ENCODE measurements at regions not wholly inside any gene's neighbourhood (a gene's known extent, or its start where the extent isn't known, plus 50 kb on each side); places are given as distances from the start of the nearest gene placed in this dataset.

- DNase-seq, result no peak
Observed at GRCh38 chr5:24791326-24791725, 146.5 kb upstream of the CDH10 start.

- DNase-seq, result no peak
Observed at GRCh38 chr5:24789611-24790351, 145.0 kb upstream of the CDH10 start.

GRCh38 chr5:24788829-24789514 is 144.2 kb upstream of the CDH10 start:
- no peak for DNase-seq

- DNase-seq, result no peak
Observed at GRCh38 chr5:24786108-24786507, 141.3 kb upstream of the CDH10 start.

- no peak for DNase-seq
Observed at GRCh38 chr5:24783596-24783995, 138.8 kb upstream of the CDH10 start.

- DNase-seq, result no peak
Observed at GRCh38 chr5:24777392-24777791, 132.6 kb upstream of the CDH10 start.

GRCh38 chr5:24773261-24773660 is 128.5 kb upstream of the CDH10 start:
- DNase-seq, result no peak

- DNase-seq, result no peak
Observed at GRCh38 chr5:24767086-24767485, 122.3 kb upstream of the CDH10 start.

- no peak for DNase-seq
Observed at GRCh38 chr5:24765219-24765618, 120.4 kb upstream of the CDH10 start.

- DNase-seq, result no peak
Observed at GRCh38 chr5:24750355-24750754, 105.6 kb upstream of the CDH10 start.

GRCh38 chr5:24749701-24750100 is 104.9 kb upstream of the CDH10 start:
- no peak for DNase-seq

GRCh38 chr5:24747327-24747726 is 102.5 kb upstream of the CDH10 start:
- DNase-seq, result no peak

- DNase-seq, result no peak
Observed at GRCh38 chr5:24742334-24742733, 97.6 kb upstream of the CDH10 start.

- DNase-seq, result no peak
Observed at GRCh38 chr5:24737163-24737562, 92.4 kb upstream of the CDH10 start.

- no peak for DNase-seq
Observed at GRCh38 chr5:24735284-24735683, 90.5 kb upstream of the CDH10 start.

GRCh38 chr5:24732184-24732583 is 87.4 kb upstream of the CDH10 start:
- DNase-seq, result no peak

GRCh38 chr5:24720743-24721142 is 76.0 kb upstream of the CDH10 start:
- no peak for DNase-seq

- no peak for DNase-seq
Observed at GRCh38 chr5:24714746-24715145, 70.0 kb upstream of the CDH10 start.

- no peak for DNase-seq
Observed at GRCh38 chr5:24712947-24713346, 68.2 kb upstream of the CDH10 start.

GRCh38 chr5:24712047-24712446 is 67.3 kb upstream of the CDH10 start:
- DNase-seq, result no peak

GRCh38 chr5:24703934-24704333 is 59.2 kb upstream of the CDH10 start:
- no peak for DNase-seq

All from NCI-H2107 (cell line).